AG04450 (cell line): ENCODE measurements at regions not wholly inside any gene's neighbourhood (a gene's known extent, or its start where the extent isn't known, plus 50 kb on each side); places are given as distances from the start of the nearest gene placed in this dataset.

Experiments used
- CTCF ChIA-PET: fragments of 300-600, 350-600 bp; formaldehyde crosslinking; extraction: SDS; loops from one replicate; lab custom pipeline; 2022; ENCODE audit warnings: antibody characterized with exemption, inconsistent platforms; lab: Charles Lee
- POLR2A ChIA-PET: fragments of 350-600 bp; formaldehyde crosslinking; extraction: SDS; loops from one replicate; lab custom pipeline; 2021; ENCODE audit warnings: antibody characterized with exemption, inconsistent platforms; lab: Yijun Ruan, JAX
- DNase-seq: peaks from one replicate; pipeline ENCODE4 v3.0.0-alpha.2; 2011; ENCODE audit warnings: low read depth, low spot score
- H3K27ac ChIP-seq: one replicate; pipeline ENCODE4 v1.5.1; 2012; ENCODE audit warnings: low read depth, low read length, control low read depth
- H3K27me3 ChIP-seq: one replicate; pipeline ENCODE4 v1.6.0; 2012; ENCODE audit warnings: low read length; ENCODE audit not compliant: control insufficient read depth, insufficient read depth
- H3K4me3 ChIP-seq: 2 replicates; pipeline ENCODE4 v1.5.1; 2011; ENCODE audit warnings: mild to moderate bottlenecking, low read depth, low read length, control low read depth
- H3K9me3 ChIP-seq: 2 replicates; pipeline ENCODE4 v1.5.1; 2012; ENCODE audit warnings: low read length; ENCODE audit not compliant: control insufficient read depth, insufficient read depth
- TF ChIP-seq, protein P1 (sequence below): IDR thresholded peaks from 2 replicates; pipeline ENCODE4 v1.5.1; 2011; ENCODE audit warnings: low read depth, low read length, control low read depth, inconsistent platforms

DNA sequence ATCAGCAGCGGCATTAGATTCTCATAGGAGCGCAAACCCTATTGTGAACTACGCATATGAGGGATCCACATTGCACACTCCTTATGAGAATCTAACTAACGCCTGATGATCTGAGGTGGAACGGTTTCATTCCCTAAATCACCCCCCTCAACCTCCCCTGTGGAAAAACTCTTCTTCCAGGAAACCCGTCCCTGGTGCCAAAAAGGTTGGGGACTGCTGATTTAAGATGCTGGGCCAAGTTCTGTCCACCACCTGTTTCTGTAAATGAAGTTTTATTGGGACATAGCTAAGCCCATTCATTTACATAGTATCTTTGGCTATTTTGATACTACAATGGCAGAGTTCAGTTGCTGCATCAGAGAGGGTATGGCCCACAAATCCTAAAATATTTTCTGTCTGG is 268.2 kb upstream of the PRDM1 start:
- Histone ChIP-seq H3K4me3 (no peak overlapping the region), H3K9me3 (0 out of 2 replicates have a peak, but pooled peaks cover 2% of the 10 kb centered on the region), H3K27ac (no peak overlapping the region), H3K27me3 (no peaks in the 10 kb centered on the region)
- POLR2A ChIA-PET: no interaction called here
- DNase-seq: no peak
- TF ChIP-seq, protein P1, sequence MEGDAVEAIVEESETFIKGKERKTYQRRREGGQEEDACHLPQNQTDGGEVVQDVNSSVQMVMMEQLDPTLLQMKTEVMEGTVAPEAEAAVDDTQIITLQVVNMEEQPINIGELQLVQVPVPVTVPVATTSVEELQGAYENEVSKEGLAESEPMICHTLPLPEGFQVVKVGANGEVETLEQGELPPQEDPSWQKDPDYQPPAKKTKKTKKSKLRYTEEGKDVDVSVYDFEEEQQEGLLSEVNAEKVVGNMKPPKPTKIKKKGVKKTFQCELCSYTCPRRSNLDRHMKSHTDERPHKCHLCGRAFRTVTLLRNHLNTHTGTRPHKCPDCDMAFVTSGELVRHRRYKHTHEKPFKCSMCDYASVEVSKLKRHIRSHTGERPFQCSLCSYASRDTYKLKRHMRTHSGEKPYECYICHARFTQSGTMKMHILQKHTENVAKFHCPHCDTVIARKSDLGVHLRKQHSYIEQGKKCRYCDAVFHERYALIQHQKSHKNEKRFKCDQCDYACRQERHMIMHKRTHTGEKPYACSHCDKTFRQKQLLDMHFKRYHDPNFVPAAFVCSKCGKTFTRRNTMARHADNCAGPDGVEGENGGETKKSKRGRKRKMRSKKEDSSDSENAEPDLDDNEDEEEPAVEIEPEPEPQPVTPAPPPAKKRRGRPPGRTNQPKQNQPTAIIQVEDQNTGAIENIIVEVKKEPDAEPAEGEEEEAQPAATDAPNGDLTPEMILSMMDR: no peak
- CTCF ChIA-PET: no interaction called here

GRCh38 chr6:105817370-105817769 is 268.8 kb upstream of the PRDM1 start:
- TF ChIP-seq, protein P1: no peak
- Histone ChIP-seq H3K9me3 (no peaks in the 10 kb centered on the region), H3K4me3 (no peak overlapping the region), H3K27me3 (no peaks in the 10 kb centered on the region), H3K27ac (no peak overlapping the region)
- ChIA-PET POLR2A (no interaction called here), CTCF (no interaction called here)
- DNase-seq: no peak

DNA sequence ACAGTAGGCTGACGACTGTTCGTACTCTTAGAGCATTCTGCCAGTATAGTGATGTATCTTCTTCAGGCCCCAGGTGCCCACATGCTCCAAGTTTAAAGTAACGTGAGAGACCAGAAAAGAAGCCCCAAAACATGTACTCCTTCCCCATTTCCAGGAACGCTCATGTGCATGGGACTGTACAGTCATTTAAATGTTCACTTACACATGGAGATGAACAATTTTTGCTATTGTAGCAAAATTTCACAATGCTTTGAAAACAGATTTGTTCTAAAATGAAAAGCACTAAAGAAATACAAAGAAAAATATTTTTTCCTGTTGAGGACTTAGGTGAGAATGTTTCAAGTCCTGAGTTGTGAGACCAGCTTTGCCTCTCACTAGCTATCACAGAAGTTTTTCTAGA is 269.3 kb upstream of the PRDM1 start:
- no peak overlapping the region for H3K27ac ChIP-seq
- TF ChIP-seq, protein P1: no peak
- POLR2A ChIA-PET: no interaction called here
- CTCF ChIA-PET: no interaction called here
- no peak overlapping the region for H3K4me3 ChIP-seq
- H3K9me3 ChIP-seq: no peaks in the 10 kb centered on the region
- H3K27me3 ChIP-seq: no peaks in the 10 kb centered on the region
- DNase-seq: no peak

DNA sequence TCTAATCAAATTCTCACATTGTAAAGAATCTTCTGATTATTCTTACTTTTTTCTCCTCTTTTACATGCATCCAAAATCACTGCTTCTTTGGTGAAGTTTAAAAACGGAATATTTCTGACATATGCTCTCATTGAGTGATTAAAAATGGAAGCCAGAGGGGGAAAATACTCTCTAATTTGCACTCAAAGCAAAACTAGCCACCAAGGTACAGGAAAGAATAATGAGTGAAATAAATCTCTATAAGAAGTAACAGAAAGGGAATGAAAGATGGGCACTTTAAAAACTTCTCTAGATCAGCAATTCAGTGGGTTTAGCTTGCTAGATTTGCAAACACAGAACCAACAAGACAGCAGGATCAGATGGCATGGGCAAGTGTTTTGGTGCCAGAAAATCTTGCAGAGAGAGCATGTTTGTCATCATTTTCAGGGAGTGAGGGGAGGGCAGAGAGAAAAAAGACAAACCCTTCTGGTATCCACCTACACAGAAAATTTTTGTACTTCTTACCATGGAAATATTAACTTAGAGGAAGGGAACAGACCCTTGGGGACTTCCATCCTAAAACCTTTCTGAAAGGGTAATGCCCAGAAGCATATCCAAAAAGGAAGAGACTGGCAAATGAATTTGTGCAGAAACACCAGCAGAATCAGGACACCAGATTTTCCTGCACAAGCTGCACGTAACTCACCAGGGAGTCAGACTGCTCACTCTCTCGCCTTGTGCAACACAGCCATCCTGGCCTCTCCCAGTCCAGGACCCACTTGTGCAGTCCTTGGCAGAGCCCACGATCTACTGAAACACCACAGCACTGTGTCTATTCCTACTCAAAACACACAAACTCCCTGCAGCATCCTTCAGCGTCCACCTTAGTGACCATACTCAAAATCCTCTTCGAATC is 270.2 kb upstream of the PRDM1 start:
- no peaks in the 10 kb centered on the region for H3K27me3 ChIP-seq
- H3K4me3 ChIP-seq: no peak overlapping the region
- H3K9me3 ChIP-seq: no peaks in the 10 kb centered on the region
- ChIA-PET POLR2A (no interaction called here), CTCF (no interaction called here)
- no peak for DNase-seq
- TF ChIP-seq, protein P1: no peak
- no peak overlapping the region for H3K27ac ChIP-seq

- POLR2A ChIA-PET: no interaction called here
These were observed 271.2 kb upstream of the PRDM1 start for GRCh38 chr6:105814745-105815536.

More at GRCh38 chr6:105814745-105815536, 271.2 kb upstream of the PRDM1 start:
- DNase-seq: no peak
- TF ChIP-seq, protein P1: no peak
- H3K4me3 ChIP-seq: no peak overlapping the region
- H3K9me3 ChIP-seq: no peaks in the 10 kb centered on the region
- CTCF ChIA-PET: no interaction called here
- H3K27ac ChIP-seq: no peak overlapping the region
- no peaks in the 10 kb centered on the region for H3K27me3 ChIP-seq
